HAP-1 (cell line): ENCODE measurements at regions not wholly inside any gene's neighbourhood (a gene's known extent, or its start where the extent isn't known, plus 50 kb on each side); places are given as distances from the start of the nearest gene placed in this dataset.
"Not testable (repeated sequence)": the region's sequence is repeated elsewhere in the genome, so short reads cannot be mapped to it uniquely, and the experiment has no call there.

Experiments used
- DNase-seq, 2 experiments: peaks; one replicate each; pipeline ENCODE4 v3.0.0-alpha.2; 2016 to 2020; ENCODE audit warnings: low spot score in 2 of 2
- H3K27me3 ChIP-seq: fragments of 250-450 bp; sonication (Bioruptor Pico); 2 replicates; pipeline ENCODE4 v1.5.1; 2020; ENCODE audit warnings: low read depth, mild to moderate bottlenecking, moderate library complexity
- H3K36me3 ChIP-seq: fragments of 250-450 bp; sonication (Bioruptor Pico); replicated peaks from 2 replicates; pipeline ENCODE4 v1.5.1; 2020; ENCODE audit warnings: mild to moderate bottlenecking
- H3K4me1 ChIP-seq: fragments of 250-450 bp; sonication (Bioruptor Pico); 2 replicates; pipeline ENCODE4 v1.5.1; 2020; ENCODE audit warnings: mild to moderate bottlenecking
- H3K4me3 ChIP-seq: fragments of 250-450 bp; sonication (Bioruptor Pico); 2 replicates; pipeline ENCODE4 v1.5.1; 2020; ENCODE audit warnings: mild to moderate bottlenecking, moderate library complexity
- H3K9me3 ChIP-seq: fragments of 250-450 bp; sonication (Bioruptor Pico); 2 replicates; pipeline ENCODE4 v1.5.1; 2020; ENCODE audit warnings: mild to moderate bottlenecking, moderate library complexity
- in situ Hi-C: fragments of 300-500 bp; cut with MboI; formaldehyde crosslinking; loops from 3 replicates; pipeline ENCODE4 v1.14.3; 2020; ENCODE audit warnings: low sequenced_read_pairs, inconsistent platforms, mixed read lengths

GRCh38 chr16:17914168-17914567, 422.4 kb downstream of the NPIPA8 start:
- H3K9me3 ChIP-seq, result no peaks in the 10 kb centered on the region
- no peak overlapping the region for H3K4me3 ChIP-seq
- H3K27me3 ChIP-seq, result no peaks in the 10 kb centered on the region
- no peak for DNase-seq
- in situ Hi-C loops, result no loop called here
- H3K4me1 ChIP-seq, result no peaks in the 10 kb centered on the region
- no peaks in the 10 kb centered on the region for H3K36me3 ChIP-seq

GRCh38 chr16:17911578-17911977, 425.0 kb downstream of the NPIPA8 start:
- H3K9me3 ChIP-seq, H3K36me3 ChIP-seq, H3K4me3 ChIP-seq, H3K27me3 ChIP-seq, in situ Hi-C loops, DNase-seq, H3K4me1 ChIP-seq: not testable (repeated sequence)

GRCh38 chr16:17906626-17907025, 429.9 kb downstream of the NPIPA8 start:
- H3K4me3 ChIP-seq, in situ Hi-C loops, DNase-seq, H3K9me3 ChIP-seq, H3K4me1 ChIP-seq, H3K27me3 ChIP-seq, H3K36me3 ChIP-seq: not testable (repeated sequence)

GRCh38 chr16:17901309-17901708, 430.5 kb upstream of the XYLT1 start:
- no peak for DNase-seq
- Histone ChIP-seq H3K9me3 (no peaks in the 10 kb centered on the region), H3K27me3 (no peaks in the 10 kb centered on the region), H3K4me3 (no peak overlapping the region), H3K36me3 (no peaks in the 10 kb centered on the region), H3K4me1 (no peaks in the 10 kb centered on the region)
- in situ Hi-C loops, result no loop called here

- no peak overlapping the region for H3K4me3 ChIP-seq
- no peaks in the 10 kb centered on the region for H3K27me3 ChIP-seq
- DNase-seq, result no peak
- no peaks in the 10 kb centered on the region for H3K4me1 ChIP-seq
- no peaks in the 10 kb centered on the region for H3K9me3 ChIP-seq
- in situ Hi-C loops, result no loop called here
- H3K36me3 ChIP-seq, result no peaks in the 10 kb centered on the region
These were observed 428.4 kb upstream of the XYLT1 start for GRCh38 chr16:17899141-17899540.

- no peak overlapping the region for H3K4me3 ChIP-seq
- no peak for DNase-seq
- in situ Hi-C loops, result no loop called here
These were observed 417.2 kb upstream of the XYLT1 start for GRCh38 chr16:17887963-17888362.

GRCh38 chr16:17885659-17886207, 415.0 kb upstream of the XYLT1 start:
- no peaks in the 10 kb centered on the region for H3K36me3 ChIP-seq
- no peaks in the 10 kb centered on the region for H3K9me3 ChIP-seq
- no peaks in the 10 kb centered on the region for H3K27me3 ChIP-seq
- H3K4me1 ChIP-seq, result no peaks in the 10 kb centered on the region
- DNase-seq, result no peak
- H3K4me3 ChIP-seq, result no peak overlapping the region
- in situ Hi-C loops, result no loop called here

More at GRCh38 chr16:17887963-17888362, 417.2 kb upstream of the XYLT1 start:
- H3K27me3 ChIP-seq, result no peaks in the 10 kb centered on the region
- no peaks in the 10 kb centered on the region for H3K4me1 ChIP-seq
- no peaks in the 10 kb centered on the region for H3K9me3 ChIP-seq
- no peaks in the 10 kb centered on the region for H3K36me3 ChIP-seq

GRCh38 chr16:17877821-17878360, 407.1 kb upstream of the XYLT1 start:
- Histone ChIP-seq H3K36me3 (no peaks in the 10 kb centered on the region), H3K4me3 (no peak overlapping the region), H3K27me3 (no peaks in the 10 kb centered on the region), H3K4me1 (no peaks in the 10 kb centered on the region), H3K9me3 (no peaks in the 10 kb centered on the region; the same call in 1 of the 2 replicates)
- in situ Hi-C loops, result no loop called here
- DNase-seq, result no peak

GRCh38 chr16:17866996-17867395, 396.2 kb upstream of the XYLT1 start:
- H3K4me3 ChIP-seq, result no peak overlapping the region
- no peaks in the 10 kb centered on the region for H3K36me3 ChIP-seq
- H3K27me3 ChIP-seq, result no peaks in the 10 kb centered on the region
- no peak for DNase-seq
- no peaks in the 10 kb centered on the region for H3K4me1 ChIP-seq
- in situ Hi-C loops, result no loop called here
- H3K9me3 ChIP-seq, result no peaks in the 10 kb centered on the region

- H3K4me3 ChIP-seq, result no peak overlapping the region
- no peaks in the 10 kb centered on the region for H3K9me3 ChIP-seq
- H3K27me3 ChIP-seq, result no peaks in the 10 kb centered on the region
- in situ Hi-C loops, result no loop called here
- no peaks in the 10 kb centered on the region for H3K36me3 ChIP-seq
- no peak for DNase-seq
- H3K4me1 ChIP-seq, result no peaks in the 10 kb centered on the region
These were observed 391.3 kb upstream of the XYLT1 start for GRCh38 chr16:17861981-17862479.

GRCh38 chr16:17858061-17858460, 387.3 kb upstream of the XYLT1 start:
- in situ Hi-C loops, result no loop called here
- Histone ChIP-seq H3K4me3 (no peak overlapping the region), H3K9me3 (no peaks in the 10 kb centered on the region), H3K27me3 (no peaks in the 10 kb centered on the region), H3K36me3 (no peaks in the 10 kb centered on the region), H3K4me1 (no peaks in the 10 kb centered on the region)
- no peak for DNase-seq

- in situ Hi-C loops, result no loop called here
- Histone ChIP-seq H3K4me3 (no peak overlapping the region), H3K9me3 (no peaks in the 10 kb centered on the region), H3K27me3 (no peaks in the 10 kb centered on the region), H3K36me3 (no peaks in the 10 kb centered on the region), H3K4me1 (no peaks in the 10 kb centered on the region)
- DNase-seq, result no peak
These were observed 383.2 kb upstream of the XYLT1 start for GRCh38 chr16:17853958-17854357.

- Histone ChIP-seq H3K36me3 (no peaks in the 10 kb centered on the region), H3K4me1 (no peaks in the 10 kb centered on the region), H3K4me3 (no peak overlapping the region), H3K27me3 (no peaks in the 10 kb centered on the region), H3K9me3 (no peaks in the 10 kb centered on the region)
- in situ Hi-C loops, result no loop called here
- DNase-seq, result no peak
These were observed 382.4 kb upstream of the XYLT1 start for GRCh38 chr16:17852977-17853702.

- Histone ChIP-seq H3K27me3 (no peaks in the 10 kb centered on the region), H3K4me1 (no peaks in the 10 kb centered on the region), H3K36me3 (no peaks in the 10 kb centered on the region), H3K9me3 (no peaks in the 10 kb centered on the region), H3K4me3 (no peak overlapping the region)
- in situ Hi-C loops, result no loop called here
- DNase-seq, result no peak
These were observed 380.0 kb upstream of the XYLT1 start for GRCh38 chr16:17850581-17851250.
